PC-3 (cell line): ENCODE measurements at regions not wholly inside any gene's neighbourhood (a gene's known extent, or its start where the extent isn't known, plus 50 kb on each side); places are given as distances from the start of the nearest gene placed in this dataset.

Experiments
- ATAC-seq: fragments of 200-7000 bp; cut with Tn5 transposase; 2 replicates; pipeline ENCODE4 v1.9.1; 2020; ENCODE audit warnings: mild to moderate bottlenecking, moderate library complexity
- BruUV-seq: library from RNA; stranded (reverse); fragments of 400-500 nt; replicated peaks from 2 replicates; lab custom pipeline; 2021; lab: Mats Ljungman, UMichigan
- CTCF ChIA-PET: fragments of 300-600 bp; sonication (Branson Sonifier 250); formaldehyde crosslinking; loops from one replicate; lab custom pipeline; 2022; ENCODE audit warnings: antibody characterized with exemption; lab: Charles Lee
- POLR2A ChIA-PET: fragments of 300-600 bp; sonication (Branson Sonifier 250); formaldehyde crosslinking; loops from one replicate; lab custom pipeline; 2022; ENCODE audit warnings: antibody characterized with exemption; ENCODE audit not compliant: unreplicated experiment; lab: Charles Lee
- DNase-seq: peaks from one replicate; pipeline ENCODE4 v3.0.0-alpha.2; 2015
- H2AFZ ChIP-seq: fragments of 300-600 bp; sonication (generic); 2 replicates; pipeline ENCODE4 v1.6.0; 2016; ENCODE audit warnings: antibody characterized with exemption, low read length
- H3F3A ChIP-seq: fragments of 300-600 bp; sonication (generic); one replicate; pipeline ENCODE4 v1.6.0; 2017; ENCODE audit warnings: antibody characterized with exemption, low read length, control low read depth, mild to moderate bottlenecking; ENCODE audit not compliant: unreplicated experiment
- H3K27ac ChIP-seq: fragments of 300-600 bp; sonication (generic); 2 replicates; pipeline ENCODE4 v1.5.1; 2016; ENCODE audit warnings: mild to moderate bottlenecking, low read length
- H3K27me3 ChIP-seq: fragments of 300-600 bp; sonication (generic); 2 replicates; pipeline ENCODE4 v1.6.1; 2016; ENCODE audit warnings: low read length, mixed read lengths
- H3K36me3 ChIP-seq: fragments of 300-600 bp; sonication (generic); 2 replicates; pipeline ENCODE4 v1.6.1; 2016; ENCODE audit warnings: low read depth, mixed run types, low read length, mixed read lengths
- H3K4me1 ChIP-seq: fragments of 300-600 bp; sonication (generic); 2 replicates; pipeline ENCODE4 v1.5.1; 2016; ENCODE audit warnings: low read length; ENCODE audit not compliant: insufficient read depth
- H3K4me2 ChIP-seq: fragments of 300-600 bp; sonication (generic); 2 replicates; pipeline ENCODE4 v1.6.0; 2016; ENCODE audit warnings: low read length
- H3K4me3 ChIP-seq: fragments of 300-600 bp; sonication (generic); 2 replicates; pipeline ENCODE4 v1.5.1; 2016; ENCODE audit warnings: mild to moderate bottlenecking, low read length, mixed read lengths
- H3K79me2 ChIP-seq: fragments of 300-600 bp; sonication (generic); 2 replicates; pipeline ENCODE4 v1.6.1; 2017; ENCODE audit warnings: low read length, mixed read lengths
- H3K9ac ChIP-seq: fragments of 300-600 bp; sonication (generic); 2 replicates; pipeline ENCODE4 v1.6.0; 2016; ENCODE audit warnings: mild to moderate bottlenecking, low read length
- H3K9me2 ChIP-seq: fragments of 300-600 bp; sonication (generic); replicated peaks from 2 replicates; pipeline ENCODE4 v1.6.1; 2016; ENCODE audit warnings: mixed run types, low read length, mixed read lengths
- H3K9me3 ChIP-seq: fragments of 300-600 bp; sonication (generic); 2 replicates; pipeline ENCODE4 v1.6.1; 2016; ENCODE audit warnings: low read length, mixed read lengths
- H4K20me1 ChIP-seq: fragments of 300-600 bp; sonication (generic); 2 replicates; pipeline ENCODE4 v1.6.1; 2016; ENCODE audit warnings: low read length, mixed read lengths
- CTCF ChIP-seq: fragments of 300-600 bp; sonication (generic); conservative IDR thresholded peaks from 2 replicates; pipeline ENCODE4 v1.5.1; 2017; ENCODE audit warnings: antibody characterized with exemption, low read depth, mild to moderate bottlenecking, low read length
- EZH2 ChIP-seq: fragments of 300-600 bp; sonication (generic); IDR thresholded peaks from one replicate; pipeline ENCODE4 v1.6.1; 2017; ENCODE audit warnings: antibody characterized with exemption, mild to moderate bottlenecking, low read length; ENCODE audit not compliant: unreplicated experiment
- EZH2phosphoT487 ChIP-seq: fragments of 300-600 bp; sonication (generic); IDR thresholded peaks from 2 replicates; pipeline ENCODE4 v1.6.1; 2018; ENCODE audit warnings: mild to moderate bottlenecking, antibody characterized with exemption, low read length, borderline replicate concordance
- intact Hi-C: fragments of 100-400 bp; cut with micrococcal nuclease; formaldehyde crosslinking; loops from 2 replicates; pipeline ENCODE4 v1.9.0; 2023

- H2AFZ ChIP-seq: no peak overlapping the region
- no peak overlapping the region for H3K4me2 ChIP-seq
- no peaks in the 10 kb centered on the region for H3K4me1 ChIP-seq
- H3K9me2 ChIP-seq: no peaks in the 10 kb centered on the region
- no TSS peak for BruUV-seq
- no peak overlapping the region for H3K4me3 ChIP-seq
- no peaks in the 10 kb centered on the region for H3K79me2 ChIP-seq
- no peak overlapping the region for H3K9ac ChIP-seq
- no peak for DNase-seq
- no peaks in the 10 kb centered on the region for H4K20me1 ChIP-seq
- no peak overlapping the region for H3K27ac ChIP-seq
- no peaks in the 10 kb centered on the region for H3K27me3 ChIP-seq
- intact Hi-C loops: no loop called here
- no peaks in the 10 kb centered on the region for H3K36me3 ChIP-seq
- no peak for ATAC-seq
- ChIA-PET CTCF (no interaction called here), POLR2A (no interaction called here)
- no peaks in the 10 kb centered on the region for H3F3A ChIP-seq
- TF ChIP-seq EZH2: no peak
- TF ChIP-seq EZH2phosphoT487: no peak
- TF ChIP-seq CTCF: no peak
- no peaks in the 10 kb centered on the region for H3K9me3 ChIP-seq
Observed at GRCh38 chr2:51695531-51695930, 663.6 kb upstream of the NRXN1 start.

GRCh38 chr2:51693640-51694039 lies 661.7 kb upstream of the NRXN1 start:
- no peaks in the 10 kb centered on the region for H3K79me2 ChIP-seq
- TF ChIP-seq CTCF: no peak
- TF ChIP-seq EZH2: no peak
- TF ChIP-seq EZH2phosphoT487: no peak
- H3K9ac ChIP-seq: no peak overlapping the region
- H3K36me3 ChIP-seq: no peaks in the 10 kb centered on the region
- intact Hi-C loops: no loop called here
- no peak overlapping the region for H2AFZ ChIP-seq
- no peaks in the 10 kb centered on the region for H3K27me3 ChIP-seq
- no peaks in the 10 kb centered on the region for H3F3A ChIP-seq
- BruUV-seq: no TSS peak
- no peak overlapping the region for H3K27ac ChIP-seq
- H3K4me1 ChIP-seq: no peaks in the 10 kb centered on the region
- ChIA-PET POLR2A (no interaction called here), CTCF (no interaction called here)
- no peaks in the 10 kb centered on the region for H3K9me3 ChIP-seq
- H4K20me1 ChIP-seq: no peaks in the 10 kb centered on the region
- H3K4me2 ChIP-seq: no peak overlapping the region
- no peak overlapping the region for H3K4me3 ChIP-seq
- no peaks in the 10 kb centered on the region for H3K9me2 ChIP-seq
- ATAC-seq (no peak), DNase-seq (no peak)

GRCh38 chr2:51681854-51682253 lies 649.9 kb upstream of the NRXN1 start:
- H3K9me2 ChIP-seq: no peaks in the 10 kb centered on the region
- H3K4me3 ChIP-seq: no peak overlapping the region
- ChIA-PET CTCF (no interaction called here), POLR2A (no interaction called here)
- no peaks in the 10 kb centered on the region for H3K27me3 ChIP-seq
- no peak for ATAC-seq
- no peaks in the 10 kb centered on the region for H4K20me1 ChIP-seq
- H3K79me2 ChIP-seq: no peaks in the 10 kb centered on the region
- no peak overlapping the region for H3K27ac ChIP-seq
- H3K9ac ChIP-seq: no peak overlapping the region
- no peak overlapping the region for H2AFZ ChIP-seq
- H3F3A ChIP-seq: no peaks in the 10 kb centered on the region
- intact Hi-C loops: no loop called here
- no peak for DNase-seq
- H3K9me3 ChIP-seq: no peaks in the 10 kb centered on the region
- BruUV-seq: no TSS peak
- no peak overlapping the region for H3K4me2 ChIP-seq
- no peaks in the 10 kb centered on the region for H3K4me1 ChIP-seq
- H3K36me3 ChIP-seq: no peaks in the 10 kb centered on the region
- TF ChIP-seq EZH2phosphoT487 (no peak), EZH2 (no peak), CTCF (no peak)
